SU-DHL-6 (cell line): ENCODE measurements at regions not wholly inside any gene's neighbourhood (a gene's known extent, or its start where the extent isn't known, plus 50 kb on each side); places are given as distances from the start of the nearest gene placed in this dataset.

Source experiments
- H2AFZ ChIP-seq: fragments of 200-600 bp; sonication (generic); 2 replicates; pipeline ENCODE4 v1.6.1; 2014; ENCODE audit warnings: low read depth, mild to moderate bottlenecking, moderate library complexity, mixed read lengths, antibody characterized with exemption, low read length; ENCODE audit not compliant: severe bottlenecking
- H3F3A ChIP-seq: fragments of 200-600 bp; shearing (Covaris generic); 2 replicates; pipeline ENCODE4 v1.6.0; 2016; ENCODE audit warnings: antibody characterized with exemption, mild to moderate bottlenecking; ENCODE audit not compliant: insufficient read depth
- H3K27ac ChIP-seq: fragments of 200-600 bp; sonication (generic); 2 replicates; pipeline ENCODE4 v1.5.1; 2016; ENCODE audit warnings: low read depth, mild to moderate bottlenecking, low read length, moderate library complexity, mixed read lengths
- H3K27me3 ChIP-seq: fragments of 200-600 bp; sonication (generic), shearing (Covaris generic); 2 replicates; pipeline ENCODE4 v1.6.0; 2014; ENCODE audit warnings: mild to moderate bottlenecking, low read length
- H3K36me3 ChIP-seq: fragments of 200-600 bp; sonication (generic); 2 replicates; pipeline ENCODE4 v1.6.1; 2014; ENCODE audit warnings: mild to moderate bottlenecking, low read length, mixed read lengths
- H3K4me2 ChIP-seq: fragments of 300-600, 200-600 bp; shearing (Covaris generic), sonication (generic); 2 replicates; pipeline ENCODE4 v1.6.0; 2014; ENCODE audit warnings: low read length, low read depth, mild to moderate bottlenecking; ENCODE audit not compliant: poor library complexity, severe bottlenecking
- H3K4me3 ChIP-seq: fragments of 200-600 bp; sonication (generic); 2 replicates; pipeline ENCODE4 v1.5.1; 2014; ENCODE audit warnings: antibody characterized with exemption, low read length, mild to moderate bottlenecking, mixed read lengths; ENCODE audit not compliant: insufficient read depth, poor library complexity, severe bottlenecking
- H3K79me2 ChIP-seq: fragments of 200-600 bp; sonication (generic); 2 replicates; pipeline ENCODE4 v1.6.1; 2014; ENCODE audit warnings: mild to moderate bottlenecking, low read length, moderate library complexity; ENCODE audit not compliant: insufficient read depth
- H3K9ac ChIP-seq: fragments of 200-600 bp; sonication (generic); 2 replicates; pipeline ENCODE4 v1.7.0; 2014; ENCODE audit warnings: mild to moderate bottlenecking, low read length
- H3K9me2 ChIP-seq: fragments of 200-600 bp; sonication (generic); replicated peaks from 2 replicates; pipeline ENCODE4 v1.6.1; 2014; ENCODE audit warnings: low read length; ENCODE audit not compliant: insufficient read depth
- H3K9me3 ChIP-seq: fragments of 200-600 bp; sonication (generic); 2 replicates; pipeline ENCODE4 v1.6.1; 2014; ENCODE audit warnings: low read length, mixed read lengths; ENCODE audit not compliant: insufficient read depth
- H4K20me1 ChIP-seq: fragments of 200-600 bp; sonication (generic); 2 replicates; pipeline ENCODE4 v1.6.1; 2014; ENCODE audit warnings: low read depth, mild to moderate bottlenecking, antibody characterized with exemption, low read length, moderate library complexity, mixed read lengths
- EZH2phosphoT487 ChIP-seq: fragments of 200-600 bp; sonication (generic), shearing (Covaris generic); conservative IDR thresholded peaks from 2 replicates; pipeline ENCODE4 v1.6.1; 2018; ENCODE audit warnings: mild to moderate bottlenecking, antibody characterized with exemption, low read length, moderate library complexity, mixed read lengths
- TF ChIP-seq, protein P1 (sequence below): fragments of 200-600 bp; sonication (generic); IDR thresholded peaks from one replicate; pipeline ENCODE4 v1.5.1; 2017; ENCODE audit warnings: antibody characterized with exemption, mild to moderate bottlenecking, low read length, moderate library complexity; ENCODE audit not compliant: insufficient read depth, poor library complexity, severe bottlenecking

DNA sequence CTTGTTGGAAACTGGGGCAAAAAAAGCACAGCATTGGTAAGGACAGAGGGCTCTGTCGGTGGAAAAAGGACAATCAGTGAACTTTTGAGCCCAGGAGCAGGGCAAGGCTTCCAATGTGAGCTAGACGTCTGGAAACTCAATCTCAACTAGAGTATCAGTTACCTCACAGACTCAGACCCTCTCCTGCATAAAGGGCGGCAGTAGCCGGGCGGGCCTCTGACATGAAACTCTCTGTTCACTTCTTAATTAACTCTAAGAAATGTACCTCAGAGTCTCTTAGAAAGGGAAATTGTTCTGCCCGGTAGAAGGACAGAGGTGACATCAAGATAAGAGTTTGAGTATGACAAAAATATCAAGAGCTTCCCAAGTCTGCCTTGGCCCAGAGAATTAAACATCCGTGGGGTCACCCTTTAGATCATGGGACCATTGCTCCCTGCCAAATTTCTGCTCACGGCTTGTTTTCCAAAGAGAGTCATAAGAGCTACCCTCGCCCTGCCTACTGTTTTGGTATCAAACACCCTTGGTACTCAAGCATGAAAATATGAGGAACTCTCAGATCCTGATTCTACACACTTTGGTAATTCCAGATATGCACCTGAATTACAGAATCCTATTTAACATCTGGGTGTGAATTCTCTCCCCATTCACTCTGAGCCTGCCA lies 103.5 kb upstream of the PKDCC start:
- no peaks in the 10 kb centered on the region for H3K9me3 ChIP-seq
- TF ChIP-seq EZH2phosphoT487: no peak
- TF ChIP-seq, protein P1, sequence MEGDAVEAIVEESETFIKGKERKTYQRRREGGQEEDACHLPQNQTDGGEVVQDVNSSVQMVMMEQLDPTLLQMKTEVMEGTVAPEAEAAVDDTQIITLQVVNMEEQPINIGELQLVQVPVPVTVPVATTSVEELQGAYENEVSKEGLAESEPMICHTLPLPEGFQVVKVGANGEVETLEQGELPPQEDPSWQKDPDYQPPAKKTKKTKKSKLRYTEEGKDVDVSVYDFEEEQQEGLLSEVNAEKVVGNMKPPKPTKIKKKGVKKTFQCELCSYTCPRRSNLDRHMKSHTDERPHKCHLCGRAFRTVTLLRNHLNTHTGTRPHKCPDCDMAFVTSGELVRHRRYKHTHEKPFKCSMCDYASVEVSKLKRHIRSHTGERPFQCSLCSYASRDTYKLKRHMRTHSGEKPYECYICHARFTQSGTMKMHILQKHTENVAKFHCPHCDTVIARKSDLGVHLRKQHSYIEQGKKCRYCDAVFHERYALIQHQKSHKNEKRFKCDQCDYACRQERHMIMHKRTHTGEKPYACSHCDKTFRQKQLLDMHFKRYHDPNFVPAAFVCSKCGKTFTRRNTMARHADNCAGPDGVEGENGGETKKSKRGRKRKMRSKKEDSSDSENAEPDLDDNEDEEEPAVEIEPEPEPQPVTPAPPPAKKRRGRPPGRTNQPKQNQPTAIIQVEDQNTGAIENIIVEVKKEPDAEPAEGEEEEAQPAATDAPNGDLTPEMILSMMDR: no peak
- H3F3A ChIP-seq: no peaks in the 10 kb centered on the region
- H3K79me2 ChIP-seq: no peaks in the 10 kb centered on the region
- no peaks in the 10 kb centered on the region for H4K20me1 ChIP-seq
- no peak overlapping the region for H3K9ac ChIP-seq
- no peak overlapping the region for H3K4me3 ChIP-seq
- no peaks in the 10 kb centered on the region for H3K9me2 ChIP-seq
- H2AFZ ChIP-seq: no peak overlapping the region
- H3K4me2 ChIP-seq: no peak overlapping the region
- H3K36me3 ChIP-seq: no peaks in the 10 kb centered on the region
- H3K27ac ChIP-seq: no peak overlapping the region
- 0 out of 2 replicates have a peak, but pooled peaks cover 3% of the 10 kb centered on the region for H3K27me3 ChIP-seq

DNA sequence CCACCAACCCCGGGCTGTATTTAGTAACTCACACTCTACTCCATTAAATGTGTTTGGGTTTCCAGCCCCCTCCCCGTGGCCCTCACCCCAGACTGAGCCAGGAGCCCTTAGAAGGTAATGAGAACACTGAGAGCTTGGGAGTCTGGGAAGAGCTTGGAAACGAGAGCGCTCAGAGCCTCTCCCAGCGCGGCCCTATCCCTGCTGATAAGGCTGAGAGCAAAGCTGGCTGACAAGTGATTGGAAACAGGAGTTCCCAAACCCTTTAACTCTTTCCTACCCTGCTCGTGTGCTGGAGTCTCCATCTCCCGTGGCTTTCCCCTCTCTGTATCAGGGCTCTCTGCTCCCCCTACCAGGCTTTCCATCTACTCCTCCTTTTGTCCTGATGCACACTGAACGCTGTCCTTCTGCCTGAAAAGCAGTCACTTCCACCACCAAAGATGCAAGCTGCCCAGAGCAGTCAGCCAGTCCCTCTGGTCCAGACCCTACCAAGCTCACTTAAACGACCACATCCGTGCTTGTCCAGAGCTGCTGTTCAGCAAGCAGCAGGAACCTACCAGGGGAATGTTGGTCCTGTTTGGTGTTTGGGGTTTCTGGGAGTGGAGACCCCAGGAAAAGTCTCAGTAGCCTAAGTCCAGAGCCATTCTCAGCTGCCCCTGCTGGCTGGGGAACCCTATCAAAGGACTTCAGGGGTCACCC lies 100.0 kb upstream of the PKDCC start:
- Histone ChIP-seq H3K4me3 (no peak overlapping the region), H3K4me2 (no peak overlapping the region), H3K9ac (no peak overlapping the region), H3F3A (no peaks in the 10 kb centered on the region), H2AFZ (no peak overlapping the region), H3K27ac (no peak overlapping the region), H4K20me1 (no peaks in the 10 kb centered on the region), H3K9me2 (no peaks in the 10 kb centered on the region), H3K27me3 (0 out of 2 replicates have a peak, but pooled peaks cover 3% of the 10 kb centered on the region), H3K79me2 (no peaks in the 10 kb centered on the region), H3K36me3 (no peaks in the 10 kb centered on the region), H3K9me3 (no peaks in the 10 kb centered on the region)
- no peak for TF ChIP-seq EZH2phosphoT487
- TF ChIP-seq, protein P1: no peak

DNA sequence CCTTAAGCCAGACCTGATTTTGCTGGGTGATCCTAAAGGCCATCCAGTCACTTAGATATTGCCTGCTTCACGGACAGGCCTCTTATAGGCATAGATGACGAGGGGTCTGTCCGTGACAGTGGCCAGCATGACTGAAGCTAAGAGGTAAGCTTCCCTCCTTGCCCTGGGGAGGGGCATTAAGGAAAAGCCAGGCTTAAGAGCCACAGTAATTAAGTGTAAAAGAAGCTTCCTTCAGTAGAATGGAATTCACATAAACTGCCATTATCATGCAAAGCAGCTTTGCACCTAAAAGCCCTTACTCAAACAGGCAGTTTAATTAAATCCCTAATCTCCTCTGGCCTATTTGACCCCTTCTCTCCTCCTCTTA lies 99.4 kb upstream of the PKDCC start:
- H3K27ac ChIP-seq: no peak overlapping the region
- H3K4me3 ChIP-seq: no peak overlapping the region
- H3K27me3 ChIP-seq: 0 out of 2 replicates have a peak, but pooled peaks cover 3% of the 10 kb centered on the region
- H3K9ac ChIP-seq: no peak overlapping the region
- no peak overlapping the region for H2AFZ ChIP-seq
- no peak overlapping the region for H3K4me2 ChIP-seq
- H3K79me2 ChIP-seq: no peaks in the 10 kb centered on the region
- no peaks in the 10 kb centered on the region for H3K9me3 ChIP-seq
- H3F3A ChIP-seq: no peaks in the 10 kb centered on the region
- H3K9me2 ChIP-seq: no peaks in the 10 kb centered on the region
- no peak for TF ChIP-seq EZH2phosphoT487
- TF ChIP-seq, protein P1: no peak
- H4K20me1 ChIP-seq: no peaks in the 10 kb centered on the region
- no peaks in the 10 kb centered on the region for H3K36me3 ChIP-seq
